Tongue (tissue), 1 donor: ENCODE measurements at regions not wholly inside any gene's neighbourhood (a gene's known extent, or its start where the extent isn't known, plus 50 kb on each side); places are given as distances from the start of the nearest gene placed in this dataset.
"Not testable (repeated sequence)": the region's sequence is repeated elsewhere in the genome, so short reads cannot be mapped to it uniquely, and the experiment has no call there.

Source experiments
- DNase-seq: peaks from one replicate; pipeline ENCODE4 v3.0.0-alpha.2; 2015

DNA sequence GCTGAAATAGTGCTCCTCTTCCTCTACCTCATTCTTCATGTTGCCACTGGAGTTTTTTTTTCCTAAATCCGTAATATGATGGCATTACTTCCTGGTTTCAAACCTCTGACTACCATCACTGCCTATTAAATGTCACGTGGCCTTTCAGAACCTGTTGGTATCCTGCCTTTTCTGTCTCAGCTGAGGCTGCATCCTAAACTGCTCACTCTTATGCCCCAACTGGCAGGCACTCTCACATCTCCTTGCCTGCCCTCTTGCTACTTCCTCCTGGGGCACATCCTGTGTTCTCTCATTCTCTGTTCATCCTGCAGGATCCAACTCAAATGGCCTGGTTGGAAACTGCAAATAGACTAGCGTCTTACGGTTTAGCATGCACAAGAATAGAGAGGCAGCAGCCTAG, 468.1 kb upstream of the FANCL start:
- DNase-seq, result no peak

DNA sequence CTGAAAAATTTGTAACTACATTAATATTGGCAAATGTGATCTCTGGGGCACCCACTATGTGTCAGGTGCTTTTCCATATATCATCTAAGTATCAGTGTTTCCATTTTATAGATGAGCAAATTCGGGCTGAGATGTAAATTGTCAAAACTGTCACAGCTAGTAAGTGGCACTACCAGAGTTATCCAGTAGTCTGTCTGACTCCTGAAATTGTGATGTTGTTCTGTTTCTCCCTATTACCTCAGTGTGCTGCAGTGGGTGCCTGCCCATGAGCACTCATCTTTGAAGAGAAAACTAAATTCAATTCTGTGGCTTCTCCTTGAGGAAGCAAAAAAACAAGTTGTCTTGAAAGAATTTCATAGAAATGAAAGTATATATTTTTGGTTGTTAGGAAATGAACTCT, 467.4 kb upstream of the FANCL start:
- no peak for DNase-seq

DNA sequence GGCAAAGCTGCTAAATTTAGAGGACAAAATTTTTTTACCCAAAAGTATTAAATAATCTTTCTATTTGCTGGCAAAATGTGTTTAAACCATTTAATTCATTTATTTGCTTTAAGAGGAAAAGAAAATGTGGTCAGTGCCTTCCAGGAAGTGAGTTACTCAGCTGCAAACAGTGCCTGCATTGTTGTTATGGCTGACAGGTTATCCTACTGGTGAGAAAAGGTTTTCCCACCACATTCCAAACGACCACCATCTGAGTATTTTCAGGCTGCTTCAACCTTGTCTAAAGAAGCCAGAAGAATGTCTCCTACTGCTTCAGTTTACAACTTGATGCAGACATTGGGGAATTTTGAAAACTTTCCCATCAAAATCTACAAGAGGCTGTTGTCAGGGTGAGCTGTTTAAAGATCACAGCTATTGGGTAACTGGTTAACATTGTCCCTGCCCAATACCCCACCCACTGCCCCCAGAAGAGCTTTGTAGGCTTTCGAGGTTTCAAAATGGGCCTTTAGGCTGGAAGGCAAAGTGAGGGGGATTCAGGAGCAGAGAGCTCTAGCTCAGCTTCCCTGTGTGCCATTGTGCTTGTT, 461.3 kb upstream of the FANCL start:
- DNase-seq, result no peak

DNA sequence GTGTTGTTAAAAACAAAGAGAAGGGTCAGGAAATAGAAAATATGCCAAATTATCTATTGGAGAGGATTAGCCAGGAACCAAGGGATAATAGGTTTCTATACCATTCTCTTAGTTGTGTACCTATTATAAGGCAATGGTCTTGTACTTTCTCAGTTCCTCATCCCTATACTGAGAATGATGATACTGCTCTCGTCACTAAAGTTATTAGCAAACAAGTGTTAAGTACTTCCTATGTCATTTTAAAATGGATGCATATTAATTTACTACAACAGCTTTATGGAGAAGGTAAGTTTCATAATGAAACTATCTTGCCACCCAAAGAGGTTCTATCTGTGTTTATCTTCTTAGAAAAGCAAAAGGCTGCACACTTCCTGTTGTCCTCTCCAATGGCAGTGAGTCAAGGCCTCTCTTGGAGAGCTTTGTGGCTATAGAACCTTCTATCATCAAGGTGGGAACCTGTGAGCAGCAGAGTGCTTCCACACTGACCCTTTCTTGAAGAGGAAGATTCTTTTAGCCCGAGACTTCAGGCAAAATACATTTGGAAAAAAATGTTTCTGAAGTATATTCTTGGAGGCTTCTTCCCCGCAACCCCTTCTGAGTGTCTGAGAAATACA, 460.7 kb upstream of the FANCL start:
- no peak for DNase-seq

DNA sequence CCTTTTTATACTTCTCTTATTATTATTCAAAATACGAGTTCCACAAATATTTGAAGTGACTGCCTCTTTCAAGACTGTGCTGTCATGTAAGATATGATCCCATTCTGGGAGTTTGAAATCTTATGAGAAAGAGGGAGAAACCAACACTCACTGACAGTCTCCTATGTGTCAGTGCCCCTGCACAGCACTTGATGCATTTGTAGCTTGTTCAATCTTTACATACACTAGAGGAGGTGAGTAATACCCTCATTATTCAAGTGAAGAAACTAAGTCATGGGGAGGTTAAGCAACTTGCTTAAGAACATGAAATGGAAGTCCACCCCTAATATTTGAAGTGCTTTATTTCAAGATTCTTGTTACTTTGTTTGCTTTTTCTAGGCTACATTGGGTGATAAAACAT, 459.5 kb upstream of the FANCL start:
- DNase-seq, result no peak

DNA sequence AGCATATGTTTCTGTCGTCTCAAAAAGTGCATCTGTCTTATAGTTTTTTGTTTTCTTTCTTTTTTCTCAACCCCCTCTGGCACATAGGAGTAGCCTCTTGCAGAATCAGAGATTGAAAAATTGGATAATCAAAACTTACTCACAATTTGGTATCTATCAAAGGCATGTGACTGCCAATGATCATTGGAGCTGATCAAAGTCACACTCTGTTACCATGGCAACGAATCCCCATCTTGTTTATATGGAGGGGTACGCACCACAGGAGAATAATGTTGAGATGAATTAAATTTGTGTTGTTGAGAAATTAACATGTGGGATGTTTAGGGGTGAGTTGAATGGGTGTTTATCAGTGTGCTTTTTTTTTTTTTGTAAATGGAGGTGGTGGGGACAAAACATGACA, 458.3 kb upstream of the FANCL start:
- DNase-seq, result no peak

DNA sequence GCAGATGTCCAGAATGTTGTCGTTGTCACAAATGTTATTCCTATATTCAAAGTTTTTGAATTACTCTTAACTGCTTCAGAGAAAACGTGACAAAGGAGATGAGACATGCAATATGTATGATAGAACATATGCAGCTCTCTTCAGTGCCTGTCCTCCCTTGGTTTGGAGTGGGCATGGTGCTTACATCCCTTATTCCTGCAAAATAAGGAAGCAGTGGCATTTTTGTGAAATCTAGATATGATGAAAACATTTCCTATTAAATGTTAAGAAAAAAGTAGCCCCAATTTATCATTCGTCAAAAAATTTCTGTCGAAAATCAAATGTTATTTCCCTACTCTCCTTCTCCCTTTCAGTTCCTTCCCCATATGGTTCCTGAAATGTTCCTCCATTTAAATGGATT, 457.5 kb upstream of the FANCL start:
- no peak for DNase-seq

DNA sequence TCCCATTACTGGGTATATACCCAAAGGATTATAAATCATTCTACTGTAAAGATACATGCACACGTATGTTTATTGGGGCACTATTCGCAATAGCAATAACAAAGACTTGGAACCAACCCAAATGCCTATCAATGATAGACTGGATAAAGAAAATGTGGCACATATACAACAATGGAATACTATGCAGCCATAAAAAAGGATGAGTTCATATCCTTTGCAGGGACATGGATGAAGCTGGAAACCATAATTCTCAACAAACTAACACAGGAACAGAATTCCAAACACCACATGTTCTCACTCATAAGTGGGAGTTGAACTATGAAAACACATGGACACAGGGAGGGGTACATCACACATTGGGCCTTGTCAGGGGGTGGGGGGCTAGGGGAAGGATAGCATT, 453.0 kb upstream of the FANCL start:
- not testable (repeated sequence) for DNase-seq

DNA sequence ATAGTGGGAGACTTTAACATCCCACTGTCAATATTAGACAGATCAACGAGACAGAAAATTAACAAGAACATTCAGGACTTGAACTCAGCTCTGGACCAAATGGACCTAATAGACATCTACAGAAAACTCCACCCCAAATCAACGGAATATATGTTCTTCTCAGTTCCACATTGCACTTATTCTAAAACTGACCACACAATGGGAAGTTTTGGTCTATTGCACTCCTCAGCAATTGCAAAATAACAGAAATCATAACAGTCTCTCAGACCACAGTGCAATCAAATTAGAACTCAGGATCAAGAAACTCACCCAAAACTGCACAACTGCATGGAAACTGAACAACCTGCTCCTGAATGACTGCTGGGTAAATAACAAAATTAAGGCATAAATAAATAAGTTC, 449.9 kb upstream of the FANCL start:
- not testable (repeated sequence) for DNase-seq

DNA sequence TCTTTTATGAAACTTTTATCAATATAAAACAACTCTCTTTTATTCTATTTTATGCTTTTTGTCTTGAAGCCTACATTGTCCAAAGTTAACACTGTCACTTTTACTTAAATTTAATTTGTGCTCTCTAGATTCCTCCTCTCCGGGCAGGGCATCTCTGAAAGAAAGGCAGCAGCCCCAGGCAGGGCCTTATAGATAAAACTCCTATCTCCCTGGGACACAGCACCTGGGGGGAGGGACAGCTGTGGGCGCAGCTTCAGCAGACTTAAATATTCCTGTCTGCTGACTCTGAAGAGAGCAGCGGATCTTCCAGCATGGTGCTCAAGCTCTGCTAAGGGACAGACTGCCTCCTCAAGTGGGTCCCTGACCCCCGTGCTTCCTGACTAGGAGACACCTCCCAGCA, 447.7 kb upstream of the FANCL start:
- no peak for DNase-seq

DNA sequence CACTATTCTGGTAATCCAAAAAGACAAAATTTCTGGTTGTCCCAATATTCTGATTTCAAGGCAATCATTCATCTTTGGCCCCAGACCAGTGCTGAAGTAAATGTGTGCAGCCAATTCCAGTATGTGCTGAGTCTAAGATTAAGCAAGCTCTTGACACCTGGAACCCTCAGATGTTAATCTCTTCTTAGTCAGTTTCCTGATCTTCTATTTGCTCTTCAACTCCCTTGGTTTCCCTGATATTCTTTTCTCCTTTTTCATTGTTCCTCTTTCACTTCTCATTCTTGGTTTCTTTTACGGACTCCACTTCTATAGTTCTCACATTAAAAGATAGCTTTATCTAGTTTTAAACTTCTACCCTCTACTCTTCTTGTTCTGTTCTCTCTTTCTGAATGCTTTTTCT, 445.7 kb upstream of the FANCL start:
- DNase-seq, result no peak

DNA sequence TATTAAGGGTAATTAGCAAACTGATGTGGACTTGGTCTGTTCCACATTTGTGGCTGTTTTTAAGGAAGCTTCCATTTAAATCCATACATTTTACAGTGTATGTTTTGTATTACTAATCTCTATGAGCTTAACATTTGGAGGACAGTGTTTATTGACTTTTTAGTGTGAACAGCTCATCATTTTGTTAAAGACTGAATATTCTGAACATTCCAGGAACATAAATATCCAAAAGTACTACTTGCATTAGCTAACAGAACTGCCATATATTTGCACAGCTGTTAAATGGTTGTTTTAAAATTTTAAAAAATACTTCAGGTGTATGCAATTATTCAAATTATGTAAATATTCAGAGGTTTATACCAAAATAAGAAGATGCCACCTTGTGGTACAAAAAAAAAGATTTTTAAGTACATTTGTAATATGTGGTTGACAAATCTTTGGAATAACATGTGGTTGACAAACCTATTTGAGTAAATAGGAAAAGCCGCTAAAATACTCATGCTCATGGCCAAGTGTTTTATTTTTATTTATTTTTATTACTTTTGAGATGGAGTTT, 439.7 kb upstream of the FANCL start:
- DNase-seq, result no peak

DNA sequence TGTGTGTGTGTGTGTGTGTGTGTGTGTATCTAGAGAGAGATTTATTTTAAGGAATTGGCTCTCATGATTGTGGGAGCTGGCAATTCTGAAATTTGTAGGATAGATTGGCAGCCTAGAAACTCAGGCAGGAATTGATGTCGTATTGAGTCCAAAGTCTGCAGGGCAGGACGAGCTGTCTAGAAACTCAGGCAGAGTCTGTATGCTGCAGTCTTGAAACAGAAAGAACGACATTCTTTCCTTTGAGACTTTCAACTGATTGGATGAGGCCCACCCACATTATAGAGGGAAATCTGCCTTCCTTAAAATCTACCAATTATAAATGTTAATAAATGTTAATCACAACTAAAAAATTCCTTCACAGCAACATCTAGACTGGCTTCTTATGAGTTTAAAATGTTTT, 436.6 kb upstream of the FANCL start:
- DNase-seq, result no peak

DNA sequence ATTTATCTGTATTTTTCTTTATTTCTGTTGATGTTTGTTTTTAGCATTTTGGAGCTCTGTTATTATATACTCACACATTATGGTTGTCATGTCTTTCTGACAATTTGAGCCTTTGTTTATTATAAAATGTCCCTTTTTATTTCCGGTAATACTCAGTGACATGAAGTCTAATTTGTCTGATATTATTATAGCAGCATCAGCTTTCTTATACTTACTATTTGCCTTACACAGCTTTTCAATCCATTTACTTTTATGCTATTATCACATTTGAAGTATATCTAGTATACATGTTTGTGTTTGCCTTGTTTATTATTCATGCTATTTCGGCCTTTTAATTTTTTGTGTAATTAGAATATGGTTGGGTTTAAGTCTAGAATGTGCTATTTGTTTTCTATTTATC, 430.6 kb upstream of the FANCL start:
- no peak for DNase-seq

DNA sequence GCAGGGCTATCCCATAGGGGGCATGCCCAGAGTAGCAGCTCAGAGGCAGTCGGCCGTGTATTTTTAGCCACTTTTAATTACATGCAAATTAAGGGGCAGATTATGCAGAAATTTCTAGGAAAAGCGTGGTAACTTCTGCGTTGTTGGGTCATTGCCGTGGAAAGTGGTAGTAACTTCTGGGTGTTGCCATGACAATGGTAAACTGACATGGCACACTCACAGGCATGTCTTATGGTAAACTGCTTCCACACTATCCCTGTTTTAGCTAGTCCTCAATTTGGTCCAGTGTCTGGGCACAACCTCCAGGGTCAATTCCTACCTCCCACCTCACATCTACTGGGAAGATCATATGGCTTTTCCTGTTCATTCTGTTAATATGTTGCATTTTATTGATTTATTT, 428.9 kb upstream of the FANCL start:
- no peak for DNase-seq

DNA sequence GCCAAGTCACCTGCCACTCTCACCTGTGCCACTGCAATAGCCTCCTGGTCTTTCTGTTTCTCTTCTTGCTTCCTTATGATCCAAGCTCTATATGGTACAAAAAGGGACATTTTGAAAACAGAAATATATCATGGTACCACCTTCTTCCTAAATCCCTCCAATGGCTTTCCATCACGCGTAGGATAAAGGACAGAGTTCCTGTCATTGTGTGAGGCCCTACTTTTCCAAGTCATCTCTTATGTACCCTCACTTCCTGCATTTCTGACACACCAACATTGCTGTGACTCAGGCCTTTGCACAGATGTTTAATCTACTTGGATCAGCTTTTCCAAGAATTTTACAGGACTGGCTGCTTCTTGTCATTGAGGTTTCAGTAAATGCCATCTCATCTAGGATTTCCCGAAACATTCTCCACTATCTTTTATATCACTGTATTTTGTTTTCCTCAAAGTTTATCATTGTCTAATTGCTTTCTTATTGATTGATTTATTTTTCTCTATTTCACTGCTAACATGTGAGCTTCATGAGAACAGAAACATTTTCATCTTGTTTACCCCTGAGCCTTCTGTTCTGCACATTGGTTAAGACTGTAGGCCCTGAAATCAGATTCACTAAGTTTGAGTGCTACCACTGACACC, 426.1 kb upstream of the FANCL start:
- DNase-seq, result no peak

DNA sequence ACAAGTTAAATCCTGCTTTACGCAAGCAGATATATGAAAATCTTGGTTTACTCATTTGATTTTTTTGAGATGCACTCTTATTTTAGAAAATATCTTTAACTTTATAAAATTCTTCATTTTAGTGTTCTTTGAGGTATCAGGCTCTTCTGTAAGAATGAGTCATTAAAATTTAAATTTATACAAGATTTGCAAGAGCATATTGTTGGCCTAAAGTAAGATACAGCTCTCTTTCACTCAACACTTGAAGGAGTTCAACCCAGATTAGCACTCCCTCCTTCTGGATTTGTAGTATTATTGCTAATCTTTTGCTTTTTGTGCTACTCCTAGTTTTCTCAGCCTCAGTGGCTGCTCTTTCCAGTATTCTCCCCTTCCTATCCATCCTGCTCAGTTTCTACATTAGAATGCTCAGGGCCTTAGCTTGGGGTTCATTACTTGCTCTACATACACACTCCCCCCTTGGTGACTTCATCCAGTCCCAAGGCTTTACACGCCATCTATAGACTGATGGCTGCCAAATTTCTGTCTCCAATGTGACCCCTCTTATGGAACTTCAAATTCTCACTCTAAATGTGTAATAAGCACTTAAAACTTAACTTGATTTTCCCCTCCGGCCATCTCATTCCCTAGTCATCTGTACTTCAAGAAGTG, 425.3 kb upstream of the FANCL start:
- DNase-seq, result no peak

DNA sequence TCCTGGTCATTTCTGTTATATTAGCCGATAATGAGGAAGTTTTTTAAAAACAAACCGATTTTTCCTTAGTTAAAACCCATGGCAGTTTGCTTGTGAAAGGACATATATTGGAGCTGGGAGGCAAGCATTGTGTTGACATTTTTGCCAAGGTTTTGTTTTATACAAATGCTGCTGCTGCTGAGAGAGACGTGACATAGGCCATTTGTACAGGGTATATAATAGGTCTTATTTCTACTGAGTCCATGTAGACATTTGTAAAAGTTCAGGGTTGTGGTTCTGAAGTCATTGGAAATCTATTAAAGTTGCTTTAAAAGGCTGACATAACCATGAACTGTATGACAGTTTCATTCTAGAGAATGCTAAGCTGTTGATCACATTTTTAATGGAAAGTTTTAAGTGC, 424.0 kb upstream of the FANCL start:
- no peak for DNase-seq

DNA sequence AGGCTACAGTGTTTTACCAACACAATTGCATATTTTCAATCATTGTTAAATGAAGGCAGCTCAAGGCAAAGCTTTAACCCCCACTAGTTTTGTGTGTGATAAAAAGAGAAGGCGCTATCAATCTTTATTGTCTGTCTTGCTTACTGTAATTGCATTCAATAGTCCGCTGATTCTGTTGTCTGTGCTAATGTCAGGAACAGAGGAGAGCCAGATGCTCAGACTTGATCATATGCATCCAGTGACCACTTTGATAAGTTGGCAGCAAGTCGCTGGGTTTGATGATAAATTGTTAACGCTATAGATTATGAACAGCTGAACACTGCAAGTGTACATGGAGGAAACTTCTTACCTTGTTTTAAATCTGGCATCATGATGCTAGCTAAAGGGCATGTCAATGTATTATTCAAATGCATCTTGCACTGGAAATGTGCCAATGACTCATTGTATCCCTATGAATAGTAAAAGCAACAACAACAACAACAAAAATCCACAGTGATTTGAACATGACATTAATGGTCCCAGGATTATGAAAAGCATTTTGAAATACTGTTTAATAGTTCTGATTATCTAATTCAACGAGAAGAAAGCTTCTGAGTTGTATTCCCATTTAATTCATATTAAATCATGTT, 423.5 kb upstream of the FANCL start:
- DNase-seq, result no peak

DNA sequence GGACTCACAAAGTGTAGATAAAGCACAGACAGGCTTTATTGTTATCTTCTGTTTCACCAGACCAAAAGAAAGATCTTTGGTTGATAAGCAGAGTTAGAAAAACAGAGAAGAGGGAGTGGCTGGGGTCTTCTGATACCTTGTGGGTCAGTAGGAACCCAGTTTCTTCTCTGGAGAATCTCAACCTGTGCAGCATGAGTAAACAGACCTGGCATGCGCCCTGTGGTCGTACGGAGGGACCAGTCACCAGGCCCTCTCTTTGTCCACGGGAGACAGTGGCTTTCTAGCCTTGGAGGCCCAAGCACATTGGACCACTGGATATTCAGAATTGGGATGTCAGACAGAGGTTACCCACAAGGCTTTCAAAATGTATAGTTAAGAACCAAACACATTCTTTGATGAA, 418.9 kb upstream of the FANCL start:
- no peak for DNase-seq

DNA sequence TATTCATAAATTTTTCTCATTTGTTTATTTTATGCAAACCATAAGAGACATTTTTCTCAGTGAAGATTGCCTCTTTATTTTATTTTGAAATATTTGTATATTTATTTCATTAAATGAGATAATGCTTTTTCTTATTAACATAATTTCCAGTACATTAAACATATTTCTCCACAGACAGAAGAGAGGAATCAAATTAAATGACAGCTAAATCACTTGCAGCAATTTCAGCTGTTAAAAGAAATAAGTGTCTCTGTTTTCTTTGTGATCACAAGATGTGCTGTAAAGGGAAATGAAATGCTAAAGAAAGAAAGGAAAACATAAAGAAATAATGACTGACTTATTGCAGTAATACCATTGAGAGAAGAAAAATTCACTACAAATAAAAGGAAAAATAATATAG, 414.0 kb upstream of the FANCL start:
- DNase-seq, result no peak

DNA sequence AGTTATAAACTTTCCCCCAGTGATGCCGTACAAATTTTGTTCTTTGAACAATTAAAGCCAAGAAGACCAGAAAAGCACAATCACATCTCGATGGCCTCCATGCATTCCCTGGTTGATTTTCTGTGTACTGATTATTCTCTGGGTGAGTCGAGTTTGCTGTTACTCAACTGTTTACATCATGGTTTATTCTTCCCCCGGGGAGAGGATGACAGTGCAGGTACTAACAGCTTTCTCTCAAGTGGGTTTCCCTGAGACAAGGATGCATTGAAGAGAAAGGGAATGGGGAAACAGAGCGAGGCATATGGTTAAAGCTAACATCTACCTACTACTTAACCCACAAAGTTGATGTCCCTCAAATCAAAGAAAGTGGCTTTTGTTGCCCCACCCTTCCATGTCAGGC, 410.8 kb upstream of the FANCL start:
- no peak for DNase-seq

DNA sequence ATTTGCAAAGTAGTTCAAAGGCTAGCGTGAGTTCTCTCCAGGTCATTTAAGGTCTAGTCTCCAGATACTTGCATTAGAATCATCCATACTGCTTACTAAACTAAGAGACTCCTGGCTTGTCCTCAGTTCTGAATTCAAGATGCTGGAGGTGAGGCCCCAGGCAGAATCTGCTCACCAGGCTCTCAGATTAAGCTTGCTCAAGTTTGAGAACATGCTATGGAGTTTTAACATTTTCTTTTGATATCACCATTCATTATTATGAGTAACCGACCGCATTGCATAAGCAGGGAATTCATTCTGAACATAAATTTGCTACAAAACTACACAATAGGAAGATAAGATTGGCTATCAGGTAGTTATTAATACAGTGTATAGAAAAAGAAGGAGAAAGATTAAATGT, 409.7 kb upstream of the FANCL start:
- DNase-seq, result no peak
